GM06990 (cell line): ENCODE measurements at regions not wholly inside any gene's neighbourhood (a gene's known extent, or its start where the extent isn't known, plus 50 kb on each side); places are given as distances from the start of the nearest gene placed in this dataset.

ENCODE experiments used
- DNase-seq: peaks from one replicate; pipeline ENCODE4 v3.0.0-alpha.2; 2011; ENCODE audit not compliant: insufficient read length; ENCODE audit errors: extremely low read depth
- H3K27me3 ChIP-seq: replicated peaks from 2 replicates; pipeline ENCODE4 v1.6.0; 2011; ENCODE audit warnings: low read length; ENCODE audit not compliant: control insufficient read depth, insufficient read depth
- H3K36me3 ChIP-seq: 2 replicates; pipeline ENCODE4 v1.5.1; 2011; ENCODE audit warnings: low read length; ENCODE audit not compliant: control insufficient read depth, insufficient read depth
- H3K4me3 ChIP-seq: replicated peaks from 2 replicates; pipeline ENCODE4 v1.5.1; 2011; ENCODE audit warnings: low read depth, mild to moderate bottlenecking, control low read depth, low read length
- CTCF ChIP-seq: IDR thresholded peaks from 2 replicates; pipeline ENCODE4 v1.5.1; 2011; ENCODE audit warnings: low read length, control low read depth, mild to moderate bottlenecking, inconsistent platforms; ENCODE audit not compliant: insufficient read depth, poor library complexity, severe bottlenecking

DNA sequence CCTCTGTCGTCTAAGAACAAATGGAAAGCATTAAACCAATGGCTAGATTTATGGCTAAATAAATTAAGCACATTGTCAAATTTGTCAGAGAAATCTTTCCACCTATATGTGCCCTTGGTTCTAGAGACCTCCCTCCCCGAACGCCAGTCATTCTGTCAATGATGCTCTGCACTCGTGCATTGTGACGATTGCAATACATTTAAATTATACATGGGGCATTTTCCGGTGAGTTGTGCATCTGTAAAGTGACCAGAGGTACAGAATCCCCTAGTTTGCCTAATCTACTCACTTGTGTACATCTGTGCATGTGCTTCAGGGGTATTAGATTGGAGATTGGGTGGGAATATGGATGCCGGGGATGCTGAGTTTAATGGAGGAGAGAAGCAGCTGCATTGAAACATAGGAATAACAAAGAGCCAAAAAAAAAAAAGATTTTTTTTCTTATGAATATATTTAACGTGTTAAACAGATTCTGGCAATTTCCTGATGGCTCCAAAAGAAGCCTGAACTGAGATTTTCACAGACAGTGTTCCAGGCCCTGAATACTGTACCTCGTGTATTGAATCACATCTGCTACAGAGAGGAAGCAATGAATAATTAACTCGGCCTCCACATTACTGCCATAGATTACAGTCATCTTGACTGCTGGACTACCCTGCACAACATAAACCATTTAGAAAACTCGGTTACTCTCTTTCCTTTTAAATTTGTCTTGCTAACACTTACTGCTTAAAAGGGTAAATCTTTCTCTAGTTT, 149.0 kb upstream of the C1orf87 start:
- H3K36me3 ChIP-seq, result no peaks in the 10 kb centered on the region
- DNase-seq, result no peak
- H3K4me3 ChIP-seq, result no peak overlapping the region
- no peak for TF ChIP-seq CTCF
- H3K27me3 ChIP-seq, result no peaks in the 10 kb centered on the region

GRCh38 chr1:60213253-60213652, 139.7 kb upstream of the C1orf87 start:
- TF ChIP-seq CTCF, result no peak
- H3K27me3 ChIP-seq, result no peaks in the 10 kb centered on the region
- H3K36me3 ChIP-seq, result no peaks in the 10 kb centered on the region
- DNase-seq, result no peak
- no peak overlapping the region for H3K4me3 ChIP-seq

GRCh38 chr1:60196026-60196425, 122.5 kb upstream of the C1orf87 start:
- no peak for TF ChIP-seq CTCF
- DNase-seq, result no peak
- Histone ChIP-seq H3K36me3 (no peaks in the 10 kb centered on the region), H3K27me3 (no peaks in the 10 kb centered on the region), H3K4me3 (no peak overlapping the region)

GRCh38 chr1:60185684-60186083, 112.1 kb upstream of the C1orf87 start:
- H3K36me3 ChIP-seq, result no peaks in the 10 kb centered on the region
- DNase-seq, result no peak
- no peak for TF ChIP-seq CTCF
- no peak overlapping the region for H3K4me3 ChIP-seq
- no peaks in the 10 kb centered on the region for H3K27me3 ChIP-seq

DNA sequence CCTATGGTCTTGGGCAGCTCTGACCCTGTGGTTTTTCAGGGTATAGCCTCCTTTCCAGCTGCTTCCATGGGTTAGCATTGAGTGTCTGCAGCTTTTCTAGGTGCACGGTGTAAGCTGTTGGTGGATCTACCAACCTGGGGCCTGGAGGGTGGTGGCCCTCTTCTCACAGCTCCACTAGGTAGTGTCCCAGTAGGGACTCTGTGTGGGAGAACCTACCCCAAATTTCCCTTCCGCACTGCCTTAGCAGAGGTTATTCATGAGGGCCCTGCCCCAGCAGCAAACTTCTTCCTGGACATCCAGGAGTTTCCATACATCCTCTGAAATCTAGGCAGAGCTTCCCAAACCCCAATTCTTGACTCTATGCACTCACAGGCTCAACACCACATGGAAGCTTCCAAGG, 111.0 kb upstream of the C1orf87 start:
- TF ChIP-seq CTCF, result no peak
- H3K36me3 ChIP-seq, result no peaks in the 10 kb centered on the region
- H3K27me3 ChIP-seq, result no peaks in the 10 kb centered on the region
- no peak overlapping the region for H3K4me3 ChIP-seq
- DNase-seq, result no peak
